ENCODE measurements at regions not wholly inside any gene's neighbourhood (a gene's known extent, or its start where the extent isn't known, plus 50 kb on each side); places are given as distances from the start of the nearest gene placed in this dataset.
"Not testable (repeated sequence)": the region's sequence is repeated elsewhere in the genome, so short reads cannot be mapped to it uniquely, and the experiment has no call there.

GRCh38 chr20:48530957-48531356 is 296.8 kb downstream of the PREX1 start:
- DNase-seq (ENCODE audit: low read depth), result peak; percentile 23

- no peak for DNase-seq (ENCODE audit: low read depth)
These were observed 299.5 kb downstream of the PREX1 start for GRCh38 chr20:48528346-48528745.

DNA sequence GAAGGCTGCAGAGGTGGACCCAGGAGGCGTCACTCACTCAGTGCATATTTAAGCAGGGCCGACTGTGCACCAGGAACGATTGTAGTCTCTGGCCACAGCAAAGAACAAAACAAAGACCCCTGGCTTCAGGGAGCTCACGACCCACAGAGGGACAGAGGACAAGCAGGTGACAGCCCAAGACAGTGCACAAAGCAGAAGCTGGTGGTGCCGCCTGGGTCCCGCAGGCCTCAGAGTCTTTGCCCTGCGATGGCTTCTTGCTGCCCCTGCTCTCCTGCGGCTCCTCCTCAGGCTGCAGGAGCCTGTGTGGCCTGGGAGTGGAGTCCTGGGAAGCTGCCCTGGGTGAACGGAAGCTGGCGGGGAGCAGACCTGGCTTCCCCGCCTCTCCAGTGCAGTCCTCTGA is 300.0 kb downstream of the PREX1 start:
- DNase-seq (ENCODE audit: low read depth), result no peak

DNA sequence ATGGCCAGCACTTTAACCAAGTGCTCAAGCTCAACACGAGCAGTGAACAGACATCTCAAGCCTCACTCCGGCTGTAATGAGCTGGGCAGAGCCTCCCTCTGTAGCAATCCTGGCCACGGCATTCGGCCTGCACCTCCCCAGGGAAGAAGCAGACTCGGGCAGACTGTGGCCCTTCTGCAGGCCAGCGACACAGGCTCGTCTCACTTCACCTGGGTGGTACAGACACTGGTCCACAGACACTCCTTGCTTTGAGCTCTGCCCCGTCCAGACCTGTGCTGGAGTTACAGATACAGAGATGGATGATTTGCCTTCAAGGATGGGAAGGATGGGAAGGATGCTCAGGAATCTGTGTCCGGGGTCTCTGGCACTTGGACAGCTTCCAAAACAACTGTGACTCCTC is 300.9 kb downstream of the PREX1 start:
- no peak for DNase-seq (ENCODE audit: low read depth)

DNA sequence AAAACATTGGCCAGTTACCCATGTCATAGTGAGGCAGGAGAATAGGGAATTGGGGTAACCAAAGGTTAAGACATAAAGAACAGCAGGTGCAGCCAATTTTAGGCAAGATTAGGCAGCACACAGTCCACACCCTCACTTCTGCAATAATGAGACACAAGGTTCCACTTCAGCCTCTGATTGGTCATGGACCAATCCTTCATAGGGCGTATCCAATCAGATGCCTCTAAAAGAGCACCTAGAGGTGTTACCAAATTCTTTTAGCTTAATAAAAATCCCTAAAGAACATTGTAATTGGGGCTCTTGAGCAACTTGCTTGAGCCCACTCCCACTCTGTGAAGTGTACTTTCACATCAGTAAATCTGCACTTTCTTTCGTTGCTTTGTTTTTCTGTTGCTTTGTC is 302.4 kb downstream of the PREX1 start:
- no peak for DNase-seq (ENCODE audit: low read depth)

GRCh38 chr20:48524582-48524981 is 303.2 kb downstream of the PREX1 start:
- no peak for DNase-seq (ENCODE audit: low read depth)

- DNase-seq (ENCODE audit: low read depth), result peak; percentile 69
These were observed 304.4 kb downstream of the PREX1 start for GRCh38 chr20:48523191-48523995.

GRCh38 chr20:48521121-48521520 is 306.7 kb downstream of the PREX1 start:
- DNase-seq (ENCODE audit: low read depth), result no peak

GRCh38 chr20:48516196-48516595 is 311.6 kb downstream of the PREX1 start:
- DNase-seq (ENCODE audit: low read depth), result peak; percentile 4

GRCh38 chr20:48514577-48514976 is 313.2 kb downstream of the PREX1 start:
- not testable (repeated sequence) for DNase-seq (ENCODE audit: low read depth)

- DNase-seq (ENCODE audit: low read depth), result not testable (repeated sequence)
These were observed 315.3 kb downstream of the PREX1 start for GRCh38 chr20:48512539-48512938.

DNA sequence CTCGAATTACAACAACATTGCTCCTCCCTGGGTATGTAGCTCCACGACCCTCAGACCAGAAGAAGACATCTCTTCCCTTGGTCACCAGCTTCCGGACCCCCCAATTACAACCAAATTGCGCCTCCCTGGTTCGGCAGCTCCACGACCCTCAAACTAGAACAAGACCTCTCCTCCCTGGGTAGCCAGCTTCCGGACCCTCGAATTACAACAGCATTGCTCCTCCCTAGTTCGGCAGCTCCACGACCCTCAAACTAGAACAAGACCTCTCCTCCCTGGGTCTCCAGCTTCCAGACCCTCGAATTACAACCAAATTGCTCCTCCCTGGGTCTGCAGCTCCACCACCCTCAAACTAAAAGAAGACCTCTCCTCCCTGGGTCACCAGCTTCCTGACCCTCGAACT is 322.7 kb downstream of the PREX1 start:
- not testable (repeated sequence) for DNase-seq (ENCODE audit: low read depth)

DNA sequence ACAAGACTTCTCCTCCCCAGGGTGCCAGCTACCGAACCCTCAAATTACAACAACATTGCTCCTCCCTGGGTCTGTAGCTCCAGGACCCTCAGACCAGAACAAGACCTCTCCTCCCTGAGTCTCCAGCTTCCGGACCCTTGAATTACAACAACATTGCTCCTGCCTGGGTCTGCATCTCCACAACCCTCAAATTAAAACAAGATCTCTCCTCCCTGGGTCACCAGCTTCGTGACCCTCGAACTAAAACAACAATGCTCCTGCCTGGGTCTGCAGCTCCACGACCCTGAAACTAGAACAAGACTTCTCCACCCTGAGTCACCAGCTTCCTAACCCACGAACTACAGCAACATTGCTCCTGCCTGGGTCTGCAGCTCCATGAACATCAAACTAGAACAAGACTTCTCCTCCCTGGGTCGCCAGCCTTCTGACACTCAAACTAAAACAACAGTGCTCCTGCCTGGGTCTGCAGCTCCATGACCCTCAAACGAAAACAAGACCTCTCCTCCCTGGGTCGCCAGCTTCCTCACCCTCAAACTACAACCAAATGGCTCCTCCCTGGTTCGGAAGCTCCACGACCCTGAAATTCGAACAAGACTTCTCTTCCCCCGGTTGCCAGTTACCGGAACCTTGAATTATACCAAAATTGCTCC is 324.5 kb downstream of the PREX1 start:
- DNase-seq (ENCODE audit: low read depth), result no peak

DNA sequence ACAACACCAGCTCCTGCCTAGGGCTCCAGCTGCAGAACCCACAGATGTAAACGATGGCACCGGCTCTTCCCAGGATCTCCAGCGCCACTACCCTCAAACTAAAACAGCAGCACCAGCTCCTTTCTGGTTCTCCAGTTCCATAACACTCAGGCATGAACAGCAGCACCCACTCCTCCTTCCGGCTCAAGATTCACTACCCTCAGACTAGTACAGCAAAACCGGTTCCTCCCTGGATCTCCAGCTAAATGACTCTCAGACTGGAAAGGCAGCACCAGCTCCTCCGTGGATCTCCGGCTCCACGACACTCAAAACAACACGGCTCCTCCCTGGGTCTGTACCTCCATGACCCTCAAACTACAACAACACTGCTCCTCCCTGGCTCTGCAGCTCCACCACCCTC is 325.0 kb downstream of the PREX1 start:
- no peak for DNase-seq (ENCODE audit: low read depth)

DNA sequence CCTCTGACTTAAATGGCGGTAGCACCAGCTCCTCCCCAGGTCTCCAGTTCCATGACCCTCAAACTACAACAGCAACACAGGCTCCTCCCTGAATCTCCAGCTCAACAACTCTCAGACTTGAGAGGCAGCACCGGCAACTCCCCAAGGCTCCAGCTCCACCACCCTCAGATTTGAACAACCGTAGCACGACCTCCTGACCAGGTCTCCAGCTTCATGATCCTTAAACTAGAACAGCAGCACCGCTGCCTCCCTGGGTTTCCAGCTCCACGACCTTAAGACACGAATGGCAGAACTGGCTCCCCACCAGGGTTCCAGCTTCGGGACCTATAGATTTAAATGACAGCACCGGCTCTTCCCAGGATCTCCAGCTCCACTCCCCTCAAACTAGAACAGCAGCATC is 325.8 kb downstream of the PREX1 start:
- no peak for DNase-seq (ENCODE audit: low read depth)

DNA sequence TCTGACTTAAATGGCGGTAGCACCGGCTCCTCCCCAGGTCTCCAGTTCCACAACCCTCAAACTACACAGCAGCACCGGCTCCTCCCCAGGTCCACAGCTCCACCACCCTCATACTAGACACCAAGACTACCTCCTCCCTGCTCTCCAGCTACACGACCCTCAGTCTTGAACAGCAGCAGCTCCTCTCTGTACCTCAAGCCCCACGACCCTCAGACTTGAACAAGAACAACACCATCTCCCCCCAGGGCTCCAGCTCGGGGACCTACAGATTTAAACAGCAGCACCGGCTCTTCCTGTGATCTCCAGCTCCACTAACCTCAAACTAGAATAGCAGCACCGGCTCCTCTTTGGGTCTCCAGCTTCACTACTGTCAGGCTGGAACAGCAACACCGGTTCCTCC is 326.9 kb downstream of the PREX1 start:
- DNase-seq (ENCODE audit: low read depth), result not testable (repeated sequence)

DNA sequence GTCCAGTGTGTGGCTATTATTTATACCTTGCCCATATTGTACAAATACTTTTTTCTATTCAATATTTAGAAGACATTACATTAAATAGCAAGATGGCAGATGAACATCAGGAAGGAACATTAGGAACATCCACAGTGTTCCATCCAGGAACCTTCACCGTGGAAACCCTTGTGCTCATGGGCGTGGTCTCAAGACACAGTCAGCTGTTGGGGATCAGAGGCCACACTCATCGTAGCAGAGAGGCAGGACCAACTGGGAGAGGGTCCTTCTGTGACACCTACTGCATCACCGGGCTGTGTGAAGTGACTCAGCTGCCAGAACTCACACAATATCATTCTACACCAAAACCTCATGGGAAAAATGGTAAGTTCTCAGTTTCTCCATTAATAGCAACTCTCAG is 328.9 kb downstream of the PREX1 start:
- DNase-seq (ENCODE audit: low read depth), result not testable (repeated sequence)

DNA sequence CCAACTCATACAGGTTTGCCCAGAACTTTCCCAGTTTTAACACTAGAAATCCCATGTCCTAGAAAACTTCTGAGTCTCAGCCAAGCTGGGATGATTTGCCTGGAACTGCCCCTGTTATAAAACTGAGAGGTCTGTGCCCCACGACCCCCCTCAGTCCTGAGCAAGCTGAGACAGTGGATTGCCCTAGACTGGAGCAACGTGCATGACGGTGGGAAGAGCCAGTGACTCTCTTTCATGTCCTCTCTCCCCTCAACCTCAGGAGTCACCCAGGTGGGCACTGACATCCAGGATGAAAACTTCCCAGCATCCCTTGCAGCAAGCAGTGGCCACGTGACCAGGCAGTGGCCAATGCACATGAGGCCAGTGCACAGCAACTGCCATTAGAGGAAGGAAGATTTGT is 329.7 kb downstream of the PREX1 start:
- not testable (repeated sequence) for DNase-seq (ENCODE audit: low read depth)

DNA sequence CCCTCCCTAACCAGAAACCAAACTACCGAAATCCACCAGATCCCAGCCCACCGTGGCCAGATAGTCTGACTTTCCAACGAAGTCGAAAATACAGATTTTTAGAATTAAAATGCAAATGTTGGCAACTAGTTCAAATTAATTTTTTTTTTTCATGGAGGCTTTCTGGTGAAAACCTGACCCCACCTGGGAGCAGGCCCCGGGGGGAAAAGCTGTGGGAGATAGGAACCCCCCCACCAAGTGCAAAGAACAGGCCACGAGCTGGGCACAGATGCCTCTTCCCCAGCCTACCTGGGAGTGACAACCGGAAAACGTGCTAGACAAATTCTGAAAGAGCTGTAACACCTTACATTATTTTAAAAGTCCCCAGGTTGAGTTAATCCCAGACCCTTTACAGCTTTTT is 333.8 kb downstream of the PREX1 start:
- DNase-seq (ENCODE audit: low read depth), result no peak

DNA sequence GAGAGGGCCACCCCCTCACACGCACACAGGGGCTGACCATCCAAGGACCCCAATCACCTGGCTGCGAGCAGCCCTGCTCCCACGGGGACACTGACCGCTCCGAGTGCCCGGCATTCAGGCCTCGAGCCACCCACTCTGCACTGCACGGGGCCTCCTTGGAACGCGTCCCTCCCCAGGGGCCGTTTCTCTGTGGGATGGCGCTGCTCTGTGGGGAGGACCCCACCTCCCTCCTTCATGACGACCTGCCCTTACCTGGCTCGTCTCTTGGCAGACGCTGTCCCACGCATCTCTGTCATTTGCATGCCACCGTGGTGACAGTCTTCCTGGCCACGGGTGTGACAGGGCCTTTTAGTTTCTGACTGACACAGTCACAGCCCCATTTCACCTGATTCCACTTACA is 334.5 kb downstream of the PREX1 start:
- not testable (repeated sequence) for DNase-seq (ENCODE audit: low read depth)

DNA sequence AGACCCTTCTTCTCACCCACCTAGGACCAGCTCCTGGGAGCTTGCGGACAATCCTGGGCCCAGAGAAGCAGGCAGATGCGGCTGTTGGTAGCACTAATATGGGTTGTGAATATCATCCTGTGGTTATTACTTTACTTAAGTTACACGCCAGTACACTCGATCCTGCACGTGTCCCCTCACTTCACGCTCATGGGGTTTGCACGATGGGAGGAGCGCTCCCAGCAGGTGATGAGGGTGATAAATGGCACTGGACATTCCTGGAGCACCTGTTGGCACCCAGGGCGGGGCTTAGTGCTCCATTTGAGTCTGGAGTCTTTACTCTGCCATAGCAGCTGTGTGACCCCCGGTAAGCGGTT is 335.1 kb downstream of the PREX1 start:
- DNase-seq (ENCODE audit: low read depth), result no peak

- no peak for DNase-seq (ENCODE audit: low read depth)
These were observed 335.6 kb downstream of the PREX1 start for GRCh38 chr20:48492015-48492714.
